SJCRH30 (cell line): ENCODE measurements at regions not wholly inside any gene's neighbourhood (a gene's known extent, or its start where the extent isn't known, plus 50 kb on each side); places are given as distances from the start of the nearest gene placed in this dataset.
"Not testable (repeated sequence)": the region's sequence is repeated elsewhere in the genome, so short reads cannot be mapped to it uniquely, and the experiment has no call there.

Experiments used
- DNase-seq, 2 experiments: peaks; one replicate each; pipeline ENCODE4 v3.0.0-alpha.2; 2015 to 2020
- H3K27ac ChIP-seq: fragments of 250-450 bp; sonication (Bioruptor Pico); 2 replicates; pipeline ENCODE4 v1.5.1; 2020; ENCODE audit warnings: mild to moderate bottlenecking, moderate library complexity
- H3K27me3 ChIP-seq: fragments of 250-450 bp; sonication (Bioruptor Pico); 2 replicates; pipeline ENCODE4 v1.5.1; 2020; ENCODE audit warnings: mild to moderate bottlenecking, moderate library complexity
- H3K36me3 ChIP-seq: fragments of 250-450 bp; sonication (Bioruptor Pico); 2 replicates; pipeline ENCODE4 v1.5.1; 2020; ENCODE audit warnings: mild to moderate bottlenecking, moderate library complexity
- H3K4me1 ChIP-seq: fragments of 250-450 bp; sonication (Bioruptor Pico); 2 replicates; pipeline ENCODE4 v1.5.1; 2020; ENCODE audit warnings: mild to moderate bottlenecking, moderate library complexity
- H3K4me3 ChIP-seq: fragments of 250-450 bp; sonication (Bioruptor Pico); 2 replicates; pipeline ENCODE4 v1.5.1; 2020; ENCODE audit warnings: mild to moderate bottlenecking, moderate library complexity
- H3K9me3 ChIP-seq: fragments of 250-450 bp; sonication (Bioruptor Pico); replicated peaks from 2 replicates; pipeline ENCODE4 v1.5.1; 2020; ENCODE audit warnings: mild to moderate bottlenecking, moderate library complexity

DNA sequence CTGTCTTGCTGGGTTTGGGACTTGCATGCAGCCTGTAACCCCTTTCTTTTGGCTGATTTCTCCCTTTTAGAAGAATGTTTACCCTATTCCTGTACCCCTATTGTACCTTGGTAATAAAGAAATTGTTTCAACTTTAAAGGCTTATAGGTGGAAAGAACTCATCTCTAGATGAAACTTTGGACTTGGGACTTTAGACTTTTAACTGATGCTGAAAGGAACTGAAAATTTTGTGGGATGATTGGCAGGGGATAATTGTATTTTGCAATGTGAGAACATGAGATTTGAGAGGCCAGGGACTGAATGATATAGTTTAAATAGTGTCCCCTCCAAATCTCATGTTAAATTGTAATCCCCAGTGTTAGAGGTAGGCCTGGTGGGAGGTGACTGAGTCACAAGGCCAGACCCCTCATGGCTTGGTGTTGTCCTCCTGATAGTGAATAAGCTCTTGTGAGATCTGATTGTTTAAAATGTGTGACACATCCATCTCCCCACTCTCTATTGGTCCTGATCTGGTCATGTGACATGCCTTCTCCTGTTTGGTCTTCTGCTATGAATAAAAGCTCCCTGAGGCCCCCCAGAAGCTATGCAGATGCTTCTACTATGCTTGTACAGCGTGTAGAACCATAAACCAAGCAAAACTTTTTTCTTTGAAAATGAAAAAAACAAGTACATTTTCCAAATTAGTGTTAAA, 1621.3 kb upstream of the B3GALT2 start:
- H3K4me1 ChIP-seq = no peaks in the 10 kb centered on the region
- no peak overlapping the region for H3K4me3 ChIP-seq
- H3K36me3 ChIP-seq = no peaks in the 10 kb centered on the region
- no peaks in the 10 kb centered on the region for H3K9me3 ChIP-seq
- no peaks in the 10 kb centered on the region for H3K27me3 ChIP-seq
- DNase-seq = no peak
- no peak overlapping the region for H3K27ac ChIP-seq

DNA sequence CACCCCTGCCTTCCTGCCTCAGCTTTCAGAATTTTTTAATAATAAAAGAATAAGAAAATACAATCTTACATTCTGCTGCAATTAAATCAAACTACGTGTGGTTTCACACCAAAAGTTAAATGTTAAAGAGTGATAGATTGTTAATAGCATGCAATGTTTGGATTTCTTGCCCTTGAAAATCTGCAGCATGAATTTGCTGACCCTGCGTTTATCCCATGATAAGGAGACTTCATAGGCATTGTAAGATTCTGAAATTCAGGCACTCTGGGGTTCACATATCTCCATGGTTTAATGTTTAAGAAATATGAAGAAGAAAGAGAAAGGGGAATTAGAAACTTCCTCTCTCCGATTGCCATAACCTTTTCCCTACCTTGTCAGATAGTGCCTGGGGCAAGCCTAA, 1616.2 kb upstream of the B3GALT2 start:
- no peak overlapping the region for H3K27ac ChIP-seq

DNA sequence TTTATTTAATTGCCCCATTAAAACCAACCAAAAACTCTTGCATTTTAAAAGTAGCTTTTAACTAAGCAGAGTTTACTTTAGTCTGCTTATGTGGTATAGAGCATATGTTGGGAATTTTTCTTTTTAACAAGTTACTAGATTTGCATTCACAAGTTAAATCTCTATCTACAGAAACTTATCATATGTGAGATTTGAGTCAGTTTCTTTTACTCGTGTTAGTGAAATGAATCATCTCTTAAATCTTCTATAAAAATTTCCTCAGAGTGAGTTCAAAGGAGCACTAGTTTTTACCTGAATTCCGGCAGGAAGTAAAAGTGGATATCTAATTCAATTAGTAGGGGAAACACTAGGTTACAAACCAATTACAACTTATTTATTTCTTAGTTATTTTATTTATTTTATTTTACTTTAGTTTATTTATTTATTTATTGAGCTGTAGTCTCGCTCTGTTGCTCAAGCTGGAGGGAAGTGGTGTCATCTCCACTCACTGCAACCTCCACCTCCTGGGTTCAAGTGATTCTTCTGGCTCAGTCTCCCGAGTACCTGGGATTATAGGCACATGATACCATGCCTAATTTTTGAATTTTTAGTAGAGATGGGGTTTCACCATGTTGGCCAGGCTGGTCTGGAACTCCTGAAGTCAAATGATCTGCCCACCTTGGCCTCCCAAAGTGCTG, 1609.6 kb upstream of the B3GALT2 start:
- Histone ChIP-seq H3K27me3 (no peaks in the 10 kb centered on the region), H3K27ac (no peak overlapping the region), H3K36me3 (no peaks in the 10 kb centered on the region), H3K9me3 (no peaks in the 10 kb centered on the region), H3K4me1 (no peaks in the 10 kb centered on the region), H3K4me3 (no peak overlapping the region)
- no peak for DNase-seq

More for the DNA sequence above, 1616.2 kb upstream of the B3GALT2 start:
- Histone ChIP-seq H3K36me3 (no peaks in the 10 kb centered on the region), H3K27me3 (no peaks in the 10 kb centered on the region), H3K9me3 (no peaks in the 10 kb centered on the region), H3K4me3 (no peak overlapping the region), H3K4me1 (no peaks in the 10 kb centered on the region)
- no peak for DNase-seq

DNA sequence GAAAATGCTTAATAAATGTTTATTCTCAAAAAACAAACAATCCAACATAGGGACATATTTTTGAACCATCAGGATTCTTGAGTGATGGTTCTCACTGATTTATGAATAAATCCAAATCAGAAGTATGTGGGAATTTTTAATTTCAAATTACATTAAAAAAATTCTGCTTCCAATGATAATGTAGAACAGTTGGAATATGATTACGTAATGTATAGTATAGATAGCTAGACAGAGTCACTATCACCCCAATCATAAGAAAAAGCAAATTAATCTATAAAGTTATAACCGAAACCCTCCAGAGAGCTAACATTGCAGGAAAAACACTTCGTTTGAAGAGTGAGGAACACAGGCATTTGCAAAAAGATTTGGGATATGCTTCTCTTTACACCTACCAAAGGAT, 1600.6 kb upstream of the B3GALT2 start:
- DNase-seq = no peak
- Histone ChIP-seq H3K27me3 (no peaks in the 10 kb centered on the region), H3K4me3 (no peak overlapping the region), H3K36me3 (no peaks in the 10 kb centered on the region), H3K27ac (no peak overlapping the region), H3K4me1 (no peaks in the 10 kb centered on the region), H3K9me3 (no peaks in the 10 kb centered on the region)

DNA sequence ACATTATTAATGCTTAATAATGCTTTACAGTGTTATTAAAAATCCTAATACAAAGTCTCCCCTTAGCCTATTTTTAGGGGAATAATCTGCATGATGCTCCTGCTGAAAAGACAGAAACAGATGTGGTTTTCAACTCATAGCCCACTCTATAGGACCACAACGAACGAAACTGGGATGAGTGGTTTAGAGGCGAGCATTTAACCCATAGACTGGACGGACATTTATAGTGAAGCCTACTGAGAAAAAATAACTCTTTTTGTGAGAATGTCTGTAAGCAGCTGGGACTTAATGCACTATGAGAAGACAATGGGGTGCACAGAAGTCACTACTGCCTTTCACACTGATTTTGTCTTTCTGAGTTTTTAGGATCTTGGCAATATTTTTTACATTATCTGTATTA, 1599.6 kb upstream of the B3GALT2 start:
- H3K4me1 ChIP-seq = no peaks in the 10 kb centered on the region
- no peak overlapping the region for H3K27ac ChIP-seq
- H3K9me3 ChIP-seq = no peaks in the 10 kb centered on the region
- no peaks in the 10 kb centered on the region for H3K36me3 ChIP-seq
- H3K4me3 ChIP-seq = no peak overlapping the region
- H3K27me3 ChIP-seq = no peaks in the 10 kb centered on the region
- no peak for DNase-seq

DNA sequence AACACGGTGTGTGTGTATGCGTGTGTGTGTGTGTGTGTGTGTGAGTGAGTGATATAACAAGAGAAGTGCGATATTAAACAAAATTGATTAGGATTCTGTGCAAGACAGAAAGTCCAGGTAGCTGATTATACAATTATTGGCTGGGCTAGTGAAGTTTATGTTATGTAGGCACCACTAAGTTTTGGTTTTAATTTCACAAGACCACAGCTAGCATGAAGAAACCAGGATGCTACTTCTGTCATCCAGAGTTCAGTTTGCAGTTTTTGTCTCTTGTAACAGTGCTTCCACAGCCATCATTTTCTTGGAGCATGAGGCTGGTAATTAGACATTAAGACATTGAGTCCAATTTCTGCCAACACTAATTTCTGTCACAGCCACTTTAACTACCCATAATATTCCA, 1590.2 kb upstream of the B3GALT2 start:
- H3K27ac ChIP-seq = no peak overlapping the region
- no peaks in the 10 kb centered on the region for H3K36me3 ChIP-seq
- H3K4me1 ChIP-seq = no peaks in the 10 kb centered on the region; the same call in 1 of the 2 replicates
- H3K27me3 ChIP-seq = no peaks in the 10 kb centered on the region
- H3K4me3 ChIP-seq = no peak overlapping the region
- no peak for DNase-seq
- no peaks in the 10 kb centered on the region for H3K9me3 ChIP-seq

DNA sequence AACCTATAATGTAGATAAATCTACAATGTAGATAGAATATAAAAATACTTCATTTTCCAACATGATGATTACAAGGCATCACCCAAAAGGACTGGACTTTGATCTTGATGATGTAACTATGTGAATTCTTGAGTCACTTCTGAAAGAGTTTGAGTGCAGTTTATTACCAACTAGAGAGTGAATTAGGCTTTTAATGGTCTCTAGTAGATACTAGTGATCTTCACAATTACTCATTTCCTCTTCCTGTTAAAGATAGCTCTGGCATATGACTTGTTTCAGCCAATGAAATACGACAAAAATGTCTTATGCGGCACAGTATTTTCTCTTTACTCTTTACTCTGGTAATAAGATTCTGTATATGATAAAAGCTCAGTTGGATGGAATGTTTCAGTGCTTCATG, 1588.1 kb upstream of the B3GALT2 start:
- Histone ChIP-seq H3K27ac (0 out of 2 replicates have a peak overlapping the region, but pooled peaks have one; percentile 6), H3K27me3 (no peaks in the 10 kb centered on the region), H3K36me3 (no peaks in the 10 kb centered on the region), H3K4me1 (no peaks in the 10 kb centered on the region; the same call in 1 of the 2 replicates), H3K9me3 (no peaks in the 10 kb centered on the region), H3K4me3 (no peak overlapping the region)
- no peak for DNase-seq

DNA sequence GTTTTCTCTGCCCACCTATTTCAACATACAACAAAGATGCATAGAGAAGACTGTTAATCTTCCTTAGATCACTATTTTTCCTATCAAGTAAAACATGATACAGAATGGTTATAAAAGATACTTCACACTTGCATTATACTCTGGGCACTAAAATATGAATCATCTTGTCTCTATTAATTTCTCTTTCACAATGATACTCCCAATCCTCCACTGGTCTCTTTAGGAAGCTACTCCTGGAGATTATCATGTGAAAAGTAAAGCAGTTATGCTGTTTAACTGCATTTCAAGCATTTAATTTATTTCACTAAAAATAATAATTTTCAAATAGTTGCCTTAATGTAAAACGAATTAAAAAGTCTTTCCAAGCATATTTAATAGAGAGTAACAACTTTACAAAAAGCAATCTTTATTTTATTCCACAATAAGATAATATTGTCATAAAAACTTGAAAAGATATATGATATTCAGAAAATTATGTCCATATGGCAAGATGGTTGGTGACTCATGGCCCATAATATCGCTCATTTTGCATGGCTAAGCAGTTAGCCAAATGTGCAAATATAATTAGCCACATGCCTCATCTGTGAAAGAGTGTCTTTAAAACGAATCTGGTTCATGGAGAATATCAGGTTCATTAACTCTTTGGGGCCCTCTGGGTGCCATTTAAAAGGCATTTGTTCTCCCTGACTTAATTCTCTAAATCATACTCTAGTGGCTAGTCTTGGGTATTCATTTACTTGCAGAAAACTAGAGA, 1569.0 kb upstream of the B3GALT2 start:
- Histone ChIP-seq H3K4me3 (no peak overlapping the region), H3K27me3 (no peaks in the 10 kb centered on the region), H3K36me3 (no peaks in the 10 kb centered on the region), H3K27ac (peak overlapping the region; percentile 36; the same call in 1 of the 2 replicates), H3K9me3 (no peaks in the 10 kb centered on the region), H3K4me1 (peaks cover 2% of the 10 kb centered on the region; the same call in 1 of the 2 replicates)
- DNase-seq = peak; percentile 3 to 40

DNA sequence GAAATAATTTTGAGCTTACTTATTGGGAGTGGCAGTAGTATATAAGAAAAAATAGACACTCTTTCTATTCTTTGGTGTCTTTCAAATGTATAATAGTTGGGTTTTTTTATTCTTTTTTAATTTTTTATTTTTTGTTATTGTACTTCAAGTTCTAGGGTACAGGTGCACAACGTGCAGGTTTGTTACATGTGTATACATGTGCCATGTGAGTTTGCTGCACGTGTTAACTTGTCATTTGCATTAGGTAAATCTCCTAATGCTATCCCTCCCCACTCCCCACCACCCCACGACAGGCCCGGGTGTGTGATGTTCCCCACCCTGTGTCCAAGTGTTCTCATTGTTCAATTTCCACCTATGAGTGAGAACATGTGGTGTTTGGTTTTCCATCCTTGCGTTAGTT, 1552.4 kb upstream of the B3GALT2 start:
- peaks cover 11% of the 10 kb centered on the region for H3K4me1 ChIP-seq
- not testable (repeated sequence) for DNase-seq, H3K27me3 ChIP-seq, H3K27ac ChIP-seq, H3K36me3 ChIP-seq, H3K4me3 ChIP-seq, H3K9me3 ChIP-seq

DNA sequence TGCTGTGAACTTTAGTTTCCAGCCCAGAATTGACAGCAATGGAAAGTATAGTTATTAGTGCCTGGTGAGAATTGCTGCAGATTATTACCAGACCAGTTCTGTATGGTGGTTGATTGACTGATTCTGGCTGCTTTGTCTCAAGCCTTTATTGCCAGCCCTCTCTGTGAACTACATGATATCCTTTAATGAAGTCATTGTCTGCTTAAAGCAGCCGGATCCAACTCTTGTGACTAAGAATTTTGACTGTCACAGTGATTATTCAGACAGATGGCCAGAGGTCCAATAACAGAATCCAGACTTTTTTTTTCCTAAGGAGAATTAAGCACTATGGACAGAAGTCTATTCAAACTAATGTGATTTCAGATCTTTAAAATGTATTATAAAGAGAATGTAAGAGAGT, 1548.6 kb upstream of the B3GALT2 start:
- Histone ChIP-seq H3K4me1 (peaks cover 7% of the 10 kb centered on the region), H3K27me3 (no peaks in the 10 kb centered on the region), H3K27ac (peak overlapping the region; percentile 33), H3K9me3 (no peaks in the 10 kb centered on the region), H3K4me3 (no peak overlapping the region), H3K36me3 (no peaks in the 10 kb centered on the region)
- peak in 1 of 2 experiments; percentile 47 for DNase-seq

DNA sequence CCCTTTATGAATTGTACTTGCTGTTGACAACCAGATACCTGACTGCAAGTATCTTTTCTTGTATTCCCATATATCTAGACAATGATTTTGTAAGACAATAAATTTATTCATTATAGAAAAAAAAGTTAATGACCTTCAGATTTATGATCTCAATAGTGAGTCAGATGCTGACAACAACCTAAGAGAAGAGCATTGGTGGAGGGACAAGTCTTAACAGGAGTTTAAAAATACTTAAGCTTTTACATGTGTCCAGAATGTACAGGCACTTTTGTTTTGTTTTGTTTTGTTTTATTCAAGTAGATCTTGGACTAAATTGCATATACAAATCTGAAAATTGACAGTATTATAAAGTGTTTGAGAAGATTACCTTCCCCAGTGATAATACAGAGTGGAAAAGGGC, 1544.6 kb upstream of the B3GALT2 start:
- no peak for DNase-seq
- Histone ChIP-seq H3K4me1 (peaks cover 3% of the 10 kb centered on the region; the same call in 1 of the 2 replicates), H3K27me3 (no peaks in the 10 kb centered on the region), H3K4me3 (no peak overlapping the region), H3K9me3 (no peaks in the 10 kb centered on the region), H3K36me3 (no peaks in the 10 kb centered on the region), H3K27ac (no peak overlapping the region)

DNA sequence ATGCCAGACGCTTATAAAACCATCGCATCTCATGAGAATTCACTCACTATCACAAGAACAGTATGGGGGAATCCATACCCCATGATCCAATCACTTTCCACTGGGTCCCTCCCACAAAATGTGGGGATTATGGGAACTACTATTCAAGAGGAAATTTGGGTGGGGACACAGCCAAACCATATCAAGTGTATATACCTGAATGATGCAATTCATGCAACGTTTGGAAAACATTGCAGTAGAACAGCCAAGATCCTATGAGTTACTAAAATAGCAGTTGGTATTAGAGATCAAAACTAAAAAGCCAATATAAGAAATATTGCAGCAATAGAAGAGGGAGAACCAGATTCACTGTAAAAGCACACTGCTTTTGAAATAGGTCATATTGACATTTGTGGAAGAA, 1543.9 kb upstream of the B3GALT2 start:
- no peak overlapping the region for H3K27ac ChIP-seq
- peaks cover under 1% of the 10 kb centered on the region; the same call in 1 of the 2 replicates for H3K4me1 ChIP-seq
- DNase-seq = no peak
- H3K36me3 ChIP-seq = no peaks in the 10 kb centered on the region
- no peaks in the 10 kb centered on the region for H3K27me3 ChIP-seq
- H3K4me3 ChIP-seq = no peak overlapping the region
- H3K9me3 ChIP-seq = no peaks in the 10 kb centered on the region

DNA sequence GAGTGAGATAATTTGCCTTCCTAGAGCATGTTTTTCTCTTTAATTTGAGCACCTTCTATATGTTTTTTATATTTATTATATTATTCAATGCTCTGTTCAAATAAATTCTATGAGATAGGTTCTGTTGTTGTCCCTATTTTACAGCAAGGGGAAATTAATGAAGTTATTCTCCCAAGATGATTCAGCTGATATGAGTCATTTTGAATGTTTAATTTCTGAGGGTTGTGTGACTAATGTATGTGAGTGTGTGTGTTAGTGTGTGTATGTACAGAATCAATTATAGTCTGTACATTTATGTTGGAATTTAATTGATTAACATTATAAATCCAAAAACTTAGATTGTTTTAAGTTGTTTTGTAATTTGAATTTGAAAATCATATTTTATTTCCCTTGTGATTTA, 1536.7 kb upstream of the B3GALT2 start:
- Histone ChIP-seq H3K27ac (no peak overlapping the region), H3K36me3 (no peaks in the 10 kb centered on the region), H3K27me3 (no peaks in the 10 kb centered on the region), H3K4me1 (no peaks in the 10 kb centered on the region), H3K4me3 (no peak overlapping the region), H3K9me3 (no peaks in the 10 kb centered on the region)
- no peak for DNase-seq

DNA sequence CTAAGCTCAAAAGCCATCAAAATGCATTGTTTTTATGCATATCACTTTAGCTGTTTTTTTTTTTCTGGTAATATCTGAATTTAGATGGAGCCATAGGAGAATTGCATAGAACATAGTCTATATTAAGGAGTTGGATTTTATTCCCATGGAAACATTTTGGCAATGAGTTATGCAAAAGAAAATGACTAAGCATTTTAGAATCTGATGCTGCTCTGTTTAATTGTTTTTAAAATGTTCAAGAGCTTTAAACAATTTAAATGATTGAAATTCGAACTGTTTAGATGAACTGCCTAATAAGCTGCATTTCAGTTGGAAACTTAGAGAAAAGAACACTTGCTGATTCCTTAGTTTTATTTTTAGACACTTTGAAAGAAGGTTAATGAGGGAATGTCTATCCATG, 1531.5 kb upstream of the B3GALT2 start:
- no peaks in the 10 kb centered on the region for H3K27me3 ChIP-seq
- no peak overlapping the region for H3K4me3 ChIP-seq
- no peaks in the 10 kb centered on the region for H3K36me3 ChIP-seq
- H3K27ac ChIP-seq = no peak overlapping the region
- no peaks in the 10 kb centered on the region for H3K9me3 ChIP-seq
- DNase-seq = no peak
- H3K4me1 ChIP-seq = no peaks in the 10 kb centered on the region

DNA sequence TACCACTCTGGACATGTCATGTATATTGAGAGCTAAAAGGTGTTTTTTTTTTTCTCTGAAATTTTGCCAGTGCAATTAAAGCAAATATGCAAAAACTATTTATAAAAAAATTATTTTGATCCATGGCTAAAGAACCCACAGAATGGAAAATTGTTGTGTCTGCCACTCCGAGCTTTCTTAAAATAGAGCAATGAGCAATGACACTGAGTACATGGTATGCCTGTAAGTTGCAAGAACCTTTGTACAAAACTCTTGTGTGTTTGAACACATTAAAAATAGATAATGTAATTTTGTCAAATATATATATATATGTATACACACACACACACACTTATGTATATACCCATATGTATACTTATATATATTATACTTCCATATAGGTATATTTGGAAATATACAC, 1530.9 kb upstream of the B3GALT2 start:
- no peaks in the 10 kb centered on the region for H3K4me1 ChIP-seq
- no peaks in the 10 kb centered on the region for H3K9me3 ChIP-seq
- H3K36me3 ChIP-seq = no peaks in the 10 kb centered on the region
- H3K4me3 ChIP-seq = no peak overlapping the region
- no peak for DNase-seq
- no peaks in the 10 kb centered on the region for H3K27me3 ChIP-seq
- H3K27ac ChIP-seq = no peak overlapping the region
